ENCODE measurements at regions not wholly inside any gene's neighbourhood (a gene's known extent, or its start where the extent isn't known, plus 50 kb on each side); places are given as distances from the start of the nearest gene placed in this dataset.

GRCh38 chr2:116802671-116803070 is 1011.8 kb upstream of the DDX18 start:
- TF ChIP-seq POLR2A (IDR thresholded peaks at IDR 0.05) (no peak), CTCF (IDR thresholded peaks at IDR 0.05) (no peak)
